Activated T-helper 17 cell treated with anti-CD3 and anti-CD28 coated beads, Interleukin-2, amount 50 U/mL, for 72 hours (primary cell): ENCODE measurements at regions not wholly inside any gene's neighbourhood (a gene's known extent, or its start where the extent isn't known, plus 50 kb on each side); places are given as distances from the start of the nearest gene placed in this dataset.

Experiments
- ATAC-seq: fragments of 150-1000 bp; cut with Tn5 transposase; replicated peaks from 2 replicates; pipeline ENCODE4 v1.10.0; 2021; ENCODE audit warnings: mild to moderate bottlenecking, moderate library complexity
- H3K27ac Mint-ChIP-seq: one replicate; pipeline ENCODE4 v1.8.0; 2022; ENCODE audit warnings: mixed read lengths
- H3K27me3 Mint-ChIP-seq: one replicate; pipeline ENCODE4 v1.8.0; 2022; ENCODE audit warnings: mixed read lengths
- H3K36me3 Mint-ChIP-seq: one replicate; pipeline ENCODE4 v1.8.0; 2022; ENCODE audit warnings: low read depth, mild to moderate bottlenecking, mixed read lengths
- H3K4me1 Mint-ChIP-seq: one replicate; pipeline ENCODE4 v1.8.0; 2022; ENCODE audit warnings: mixed read lengths
- H3K4me3 Mint-ChIP-seq: one replicate; pipeline ENCODE4 v1.8.0; 2022; ENCODE audit warnings: mild to moderate bottlenecking, mixed read lengths
- H3K9me3 Mint-ChIP-seq: one replicate; pipeline ENCODE4 v1.8.0; 2022; ENCODE audit warnings: mixed read lengths

DNA sequence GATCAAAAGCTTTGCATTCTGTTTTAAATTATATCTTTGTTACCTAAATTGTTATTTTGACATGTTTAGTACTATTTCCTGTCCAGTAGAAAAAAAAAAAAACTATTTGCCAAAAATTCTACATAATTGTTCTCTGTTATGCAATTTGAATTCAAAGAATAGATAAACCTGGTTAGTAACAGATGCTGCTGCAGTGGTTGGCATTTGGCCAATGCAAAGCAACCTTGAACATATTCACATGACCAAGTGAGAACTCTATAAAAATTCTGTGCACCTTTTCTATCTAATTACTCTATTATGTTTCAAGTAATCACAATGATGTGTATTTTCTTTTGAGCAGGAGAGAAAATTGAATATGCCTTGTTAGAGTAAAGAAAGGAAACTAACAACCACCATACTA lies 1473.4 kb downstream of the RPA4 start:
- no peak overlapping the region for H3K27ac Mint-ChIP-seq
- ATAC-seq, result no peak
- H3K36me3 Mint-ChIP-seq, result no peaks in the 10 kb centered on the region

DNA sequence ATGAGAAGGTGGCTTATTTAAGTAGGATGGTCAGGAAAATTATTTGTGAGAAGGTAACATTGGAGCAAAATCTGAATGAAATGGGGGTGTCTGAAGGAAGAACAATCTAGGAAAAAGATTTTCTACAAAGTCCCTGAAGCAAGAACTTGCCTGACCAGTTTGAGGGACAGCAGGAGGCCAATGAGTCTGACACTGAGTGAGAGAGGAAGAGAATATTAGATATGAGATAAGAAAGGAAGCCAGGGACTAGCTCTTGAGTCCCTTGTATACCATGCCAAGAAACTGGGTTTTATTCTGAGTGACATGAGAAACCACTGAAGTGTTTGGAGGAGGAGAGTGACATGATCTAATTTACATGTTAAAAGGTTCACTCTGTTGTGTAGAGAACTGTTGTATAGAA lies 1478.9 kb downstream of the RPA4 start:
- H3K36me3 Mint-ChIP-seq, result no peaks in the 10 kb centered on the region
- no peak for ATAC-seq
- H3K4me3 Mint-ChIP-seq, result no peak overlapping the region
- H3K27ac Mint-ChIP-seq, result no peak overlapping the region
- H3K4me1 Mint-ChIP-seq, result no peaks in the 10 kb centered on the region
- no peaks in the 10 kb centered on the region for H3K27me3 Mint-ChIP-seq
- H3K9me3 Mint-ChIP-seq, result no peaks in the 10 kb centered on the region

More for the DNA sequence above, 1473.4 kb downstream of the RPA4 start:
- no peaks in the 10 kb centered on the region for H3K9me3 Mint-ChIP-seq
- H3K4me1 Mint-ChIP-seq, result no peaks in the 10 kb centered on the region
- no peak overlapping the region for H3K4me3 Mint-ChIP-seq
- no peaks in the 10 kb centered on the region for H3K27me3 Mint-ChIP-seq

DNA sequence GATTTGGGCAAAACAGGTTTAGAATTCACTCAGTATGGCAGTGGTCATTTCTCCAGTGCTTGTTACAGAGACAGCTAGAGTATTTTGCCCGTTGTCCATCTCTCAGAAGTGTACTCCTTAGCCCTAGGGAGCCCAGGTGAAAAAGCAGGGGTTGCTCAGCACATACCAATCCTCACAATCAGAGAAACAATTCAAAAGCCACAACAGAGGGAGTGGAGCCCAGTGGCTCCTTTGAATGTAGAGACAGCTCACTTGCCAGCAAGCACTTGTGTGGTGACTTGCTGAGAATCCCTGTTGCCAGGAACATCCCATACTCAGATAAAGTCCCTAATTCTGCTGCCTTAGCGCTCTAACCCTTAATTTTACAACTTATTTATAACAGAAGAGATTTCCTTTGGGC lies 1488.3 kb downstream of the RPA4 start:
- no peaks in the 10 kb centered on the region for H3K36me3 Mint-ChIP-seq
- no peak for ATAC-seq
- H3K27ac Mint-ChIP-seq, result no peak overlapping the region
- no peaks in the 10 kb centered on the region for H3K27me3 Mint-ChIP-seq
- H3K9me3 Mint-ChIP-seq, result peaks cover 4% of the 10 kb centered on the region
- no peak overlapping the region for H3K4me3 Mint-ChIP-seq
- no peaks in the 10 kb centered on the region for H3K4me1 Mint-ChIP-seq

DNA sequence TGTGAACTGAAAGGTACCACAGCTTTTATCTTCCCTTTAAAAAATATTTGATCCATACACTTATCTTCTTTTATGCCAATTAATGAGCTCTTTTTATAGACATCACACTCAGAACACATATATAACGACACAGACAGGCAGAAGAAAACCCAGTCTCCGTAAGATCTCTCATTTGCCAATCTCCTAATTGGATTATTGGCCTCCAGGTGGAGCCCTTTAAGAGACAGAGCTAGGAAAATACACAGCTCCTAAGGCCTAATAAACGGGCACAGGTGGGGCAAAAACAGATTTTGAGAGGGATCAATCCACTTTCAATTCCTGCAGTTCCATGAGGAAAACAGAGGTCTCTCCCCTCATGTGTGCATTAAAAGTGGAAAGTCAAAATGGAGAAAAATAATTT lies 1495.4 kb downstream of the RPA4 start:
- H3K36me3 Mint-ChIP-seq, result no peaks in the 10 kb centered on the region
- no peak overlapping the region for H3K4me3 Mint-ChIP-seq
- H3K9me3 Mint-ChIP-seq, result no peaks in the 10 kb centered on the region
- H3K27me3 Mint-ChIP-seq, result no peaks in the 10 kb centered on the region
- H3K27ac Mint-ChIP-seq, result no peak overlapping the region
- H3K4me1 Mint-ChIP-seq, result no peaks in the 10 kb centered on the region
- ATAC-seq, result no peak

DNA sequence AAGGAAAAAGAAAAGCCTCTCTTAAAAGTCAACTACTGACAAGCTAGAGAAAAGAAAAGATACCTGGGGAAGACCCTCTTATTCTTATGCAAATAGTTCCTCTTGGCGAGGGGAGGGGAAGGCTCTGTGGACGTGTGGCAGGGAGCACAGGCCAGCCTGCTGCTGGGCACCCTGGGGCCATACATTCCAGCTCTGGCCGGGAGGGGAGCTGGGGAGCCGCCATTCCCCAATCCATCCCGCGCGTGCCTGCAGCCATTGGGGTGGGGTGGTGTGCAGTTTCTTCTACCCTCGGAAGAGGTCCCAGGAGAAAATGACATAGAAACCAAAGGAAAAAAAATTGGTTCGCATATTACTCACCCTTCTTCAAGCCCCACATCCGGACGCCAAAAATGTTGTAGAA lies 1496.4 kb downstream of the RPA4 start:
- H3K36me3 Mint-ChIP-seq, result no peaks in the 10 kb centered on the region
- no peaks in the 10 kb centered on the region for H3K4me1 Mint-ChIP-seq
- ATAC-seq, result no peak
- H3K4me3 Mint-ChIP-seq, result no peak overlapping the region
- no peaks in the 10 kb centered on the region for H3K9me3 Mint-ChIP-seq
- no peak overlapping the region for H3K27ac Mint-ChIP-seq
- H3K27me3 Mint-ChIP-seq, result no peaks in the 10 kb centered on the region

DNA sequence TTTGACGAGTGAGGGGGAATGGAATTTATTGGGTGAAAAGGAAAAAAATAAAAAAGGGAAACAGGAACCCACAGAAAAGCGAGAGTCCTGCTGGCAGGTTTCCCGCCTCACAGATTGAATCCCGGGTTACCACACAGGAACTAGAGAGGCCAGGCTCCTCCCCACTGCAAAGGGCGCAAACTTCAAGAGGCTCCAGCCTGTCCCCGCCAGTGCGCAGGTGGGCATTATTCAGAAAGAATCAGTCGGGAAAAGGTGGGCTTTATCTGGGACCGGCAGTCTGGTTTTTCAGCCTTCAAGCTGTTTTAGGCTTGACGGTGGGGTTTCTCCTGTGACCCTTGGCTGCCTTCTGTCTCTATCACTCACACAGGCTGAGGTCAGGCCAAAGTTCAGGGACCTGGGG lies 1496.8 kb downstream of the RPA4 start:
- no peaks in the 10 kb centered on the region for H3K9me3 Mint-ChIP-seq
- H3K4me1 Mint-ChIP-seq, result no peaks in the 10 kb centered on the region
- no peaks in the 10 kb centered on the region for H3K36me3 Mint-ChIP-seq
- H3K4me3 Mint-ChIP-seq, result no peak overlapping the region
- no peak overlapping the region for H3K27ac Mint-ChIP-seq
- no peak for ATAC-seq
- no peaks in the 10 kb centered on the region for H3K27me3 Mint-ChIP-seq

DNA sequence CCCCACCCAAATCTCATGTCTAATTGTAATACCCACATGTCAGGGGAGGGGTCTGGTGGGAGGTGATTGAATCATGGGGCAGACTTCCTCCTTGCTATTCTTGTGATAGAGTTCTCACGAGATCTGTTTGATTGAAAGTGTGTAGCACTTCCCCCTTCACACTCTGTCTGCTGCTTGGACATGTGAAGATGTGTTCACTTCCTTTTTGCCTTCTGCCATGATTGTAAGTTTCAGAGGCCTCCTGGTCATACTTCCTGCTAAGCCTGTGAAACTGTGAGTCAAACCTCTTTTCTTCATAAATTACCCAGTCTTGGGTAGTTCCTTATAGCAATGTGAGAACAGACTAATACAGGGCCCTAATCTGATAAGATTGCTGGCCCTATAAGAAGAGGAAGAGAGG lies 1514.8 kb downstream of the RPA4 start:
- Mint-ChIP-seq H3K9me3 (no peaks in the 10 kb centered on the region), H3K4me3 (no peak overlapping the region), H3K27me3 (no peaks in the 10 kb centered on the region), H3K36me3 (no peaks in the 10 kb centered on the region), H3K4me1 (no peaks in the 10 kb centered on the region), H3K27ac (no peak overlapping the region)
- no peak for ATAC-seq

DNA sequence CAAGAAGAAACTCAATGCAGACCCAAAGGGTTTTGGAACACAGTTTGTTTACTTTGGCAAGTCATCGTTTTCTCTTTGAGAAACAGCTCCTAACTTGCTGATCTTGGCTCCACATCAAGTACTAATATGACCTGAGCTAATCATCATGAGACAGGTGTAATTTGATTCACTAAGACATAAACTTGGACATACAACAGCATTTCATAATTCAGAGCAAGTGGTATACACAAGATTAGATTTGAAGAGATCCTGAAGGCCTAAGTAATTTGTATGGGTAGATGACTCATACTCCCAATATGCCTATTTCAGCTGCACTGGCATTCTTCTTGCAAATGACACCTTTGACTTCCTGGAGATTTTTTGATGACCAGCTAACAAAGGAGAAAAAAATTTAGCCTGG lies 1521.7 kb downstream of the RPA4 start:
- H3K4me3 Mint-ChIP-seq, result no peak overlapping the region
- ATAC-seq, result no peak
- H3K4me1 Mint-ChIP-seq, result no peaks in the 10 kb centered on the region
- no peak overlapping the region for H3K27ac Mint-ChIP-seq
- no peaks in the 10 kb centered on the region for H3K27me3 Mint-ChIP-seq
- H3K9me3 Mint-ChIP-seq, result no peaks in the 10 kb centered on the region
- H3K36me3 Mint-ChIP-seq, result no peaks in the 10 kb centered on the region

DNA sequence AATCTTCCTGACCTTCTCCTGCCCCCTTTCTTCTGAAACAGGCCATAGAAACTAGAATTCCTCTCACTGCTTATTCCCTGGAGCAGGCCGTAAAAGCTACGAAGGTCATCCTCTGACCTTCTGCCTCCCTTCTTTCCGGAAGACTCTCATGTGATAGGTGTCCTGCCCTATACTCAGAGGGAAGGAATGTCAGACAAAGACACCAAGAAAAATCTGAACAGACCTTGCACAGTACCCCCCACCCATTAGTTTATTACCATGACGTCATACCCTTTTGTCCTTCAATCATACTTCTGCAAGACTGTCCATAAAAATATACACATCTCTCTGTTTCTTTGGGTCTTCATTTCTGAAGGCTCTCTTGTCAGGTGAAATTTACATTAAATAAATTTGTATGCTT lies 1523.9 kb downstream of the RPA4 start:
- Mint-ChIP-seq H3K4me3 (no peak overlapping the region), H3K36me3 (no peaks in the 10 kb centered on the region), H3K27ac (no peak overlapping the region), H3K4me1 (no peaks in the 10 kb centered on the region), H3K9me3 (no peaks in the 10 kb centered on the region), H3K27me3 (no peaks in the 10 kb centered on the region)
- no peak for ATAC-seq

DNA sequence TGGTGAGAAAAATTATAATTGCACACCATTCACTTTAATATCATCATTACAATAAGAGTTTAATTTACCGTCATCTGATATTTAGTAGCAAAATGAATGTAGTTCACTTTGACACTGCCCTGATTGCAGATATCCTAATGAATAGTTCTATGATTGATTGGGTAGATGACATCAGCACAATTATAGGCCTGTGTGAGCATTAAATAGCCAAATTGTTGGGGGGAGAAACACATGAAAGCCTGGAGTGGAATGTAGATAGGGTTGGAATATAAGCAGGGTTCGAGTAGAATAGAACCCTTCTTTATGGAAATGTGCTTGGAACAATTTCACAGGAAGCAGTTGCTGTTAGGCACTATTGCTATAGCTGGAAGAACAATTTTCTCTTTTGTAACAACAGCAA lies 1526.2 kb downstream of the RPA4 start:
- H3K4me1 Mint-ChIP-seq, result no peaks in the 10 kb centered on the region
- H3K9me3 Mint-ChIP-seq, result no peaks in the 10 kb centered on the region
- no peaks in the 10 kb centered on the region for H3K36me3 Mint-ChIP-seq
- no peak overlapping the region for H3K4me3 Mint-ChIP-seq
- no peak for ATAC-seq
- H3K27me3 Mint-ChIP-seq, result no peaks in the 10 kb centered on the region
- no peak overlapping the region for H3K27ac Mint-ChIP-seq

DNA sequence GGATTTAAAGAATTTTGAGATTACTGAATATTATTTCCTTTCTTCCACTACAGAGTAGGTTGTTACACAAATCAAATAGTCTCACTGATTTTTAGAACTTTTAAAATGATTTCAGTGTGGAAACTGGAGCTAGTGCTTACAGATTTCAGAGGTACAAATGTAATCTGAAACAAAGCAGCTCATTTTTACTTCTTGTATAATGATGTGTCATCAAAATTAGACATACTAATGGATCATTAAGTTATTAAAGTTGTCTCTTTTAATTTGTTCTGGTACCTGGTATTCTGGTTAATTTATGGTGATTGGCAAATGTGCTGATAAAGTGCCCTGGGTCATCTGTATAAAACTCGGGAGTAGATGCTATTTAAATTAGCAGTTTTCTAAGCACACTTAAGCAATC lies 1528.3 kb downstream of the RPA4 start:
- ATAC-seq, result no peak
- Mint-ChIP-seq H3K4me1 (no peaks in the 10 kb centered on the region), H3K9me3 (no peaks in the 10 kb centered on the region), H3K27ac (no peak overlapping the region), H3K36me3 (no peaks in the 10 kb centered on the region), H3K27me3 (no peaks in the 10 kb centered on the region), H3K4me3 (no peak overlapping the region)

DNA sequence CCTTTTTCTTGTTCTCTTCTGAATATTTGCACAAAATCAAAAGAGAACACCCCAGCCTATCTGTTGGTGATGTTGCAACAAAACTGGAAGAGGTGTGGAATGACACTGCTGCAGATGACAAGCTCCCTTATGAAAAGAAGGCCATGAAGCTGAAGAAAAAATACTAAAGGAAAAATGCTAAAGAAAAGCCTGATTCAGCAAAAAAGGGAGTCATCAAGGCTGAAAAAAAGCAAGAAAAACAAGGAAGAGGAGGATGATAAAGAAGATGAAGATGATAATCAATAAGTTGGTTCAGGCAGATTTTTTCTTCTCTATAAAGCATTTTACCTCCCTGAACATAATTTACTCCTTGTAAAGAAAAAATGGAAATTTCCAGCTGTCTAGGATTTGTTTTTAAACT lies 1538.8 kb downstream of the RPA4 start:
- no peaks in the 10 kb centered on the region for H3K27me3 Mint-ChIP-seq
- H3K27ac Mint-ChIP-seq, result no peak overlapping the region
- H3K36me3 Mint-ChIP-seq, result no peaks in the 10 kb centered on the region
- no peaks in the 10 kb centered on the region for H3K9me3 Mint-ChIP-seq
- H3K4me3 Mint-ChIP-seq, result no peak overlapping the region
- ATAC-seq, result no peak
- no peaks in the 10 kb centered on the region for H3K4me1 Mint-ChIP-seq

DNA sequence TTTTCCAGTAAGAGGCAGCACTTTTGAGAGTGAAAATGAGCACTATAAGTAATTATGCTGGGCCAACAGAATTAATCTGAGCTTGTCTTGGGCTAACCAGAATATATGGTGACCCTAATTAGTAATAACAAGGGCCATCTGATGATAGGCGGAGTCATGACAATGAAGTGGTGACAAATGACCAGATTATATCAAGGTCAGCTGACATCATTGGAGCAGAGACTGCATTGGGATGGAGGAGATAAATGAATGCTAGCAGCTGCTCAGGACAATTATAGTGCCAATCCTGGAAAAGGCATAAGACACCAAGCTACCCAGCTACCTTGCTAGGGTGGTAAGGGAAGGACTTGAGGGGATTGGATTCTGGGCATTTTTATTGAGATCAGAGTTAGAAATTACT lies 1548.7 kb downstream of the RPA4 start:
- no peak overlapping the region for H3K27ac Mint-ChIP-seq
- no peaks in the 10 kb centered on the region for H3K9me3 Mint-ChIP-seq
- ATAC-seq, result no peak
- H3K4me3 Mint-ChIP-seq, result no peak overlapping the region
- H3K4me1 Mint-ChIP-seq, result no peaks in the 10 kb centered on the region
- H3K36me3 Mint-ChIP-seq, result no peaks in the 10 kb centered on the region
- H3K27me3 Mint-ChIP-seq, result no peaks in the 10 kb centered on the region

DNA sequence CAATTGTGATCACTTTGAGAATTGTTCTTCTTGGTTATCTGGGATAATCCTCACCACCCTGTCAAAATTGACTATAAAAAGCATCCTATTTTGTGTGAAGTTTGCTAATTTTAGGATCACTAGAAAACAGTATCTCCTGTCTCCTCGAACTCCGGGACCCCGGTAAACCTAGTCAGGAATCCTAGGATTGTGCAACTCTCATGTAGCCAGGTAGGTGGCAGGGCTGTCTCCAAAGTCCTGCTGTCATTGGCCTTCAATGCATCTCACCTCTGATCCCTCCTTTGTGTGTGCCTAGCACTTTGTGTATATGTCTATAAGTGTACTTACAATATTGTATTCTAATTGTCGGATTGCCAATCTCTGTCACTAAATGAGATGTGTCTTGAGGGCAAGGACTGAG lies 1564.8 kb downstream of the RPA4 start:
- no peak for ATAC-seq
- H3K4me1 Mint-ChIP-seq, result no peaks in the 10 kb centered on the region
- no peaks in the 10 kb centered on the region for H3K27me3 Mint-ChIP-seq
- no peaks in the 10 kb centered on the region for H3K36me3 Mint-ChIP-seq
- H3K9me3 Mint-ChIP-seq, result no peaks in the 10 kb centered on the region
- no peak overlapping the region for H3K27ac Mint-ChIP-seq
- H3K4me3 Mint-ChIP-seq, result no peak overlapping the region

DNA sequence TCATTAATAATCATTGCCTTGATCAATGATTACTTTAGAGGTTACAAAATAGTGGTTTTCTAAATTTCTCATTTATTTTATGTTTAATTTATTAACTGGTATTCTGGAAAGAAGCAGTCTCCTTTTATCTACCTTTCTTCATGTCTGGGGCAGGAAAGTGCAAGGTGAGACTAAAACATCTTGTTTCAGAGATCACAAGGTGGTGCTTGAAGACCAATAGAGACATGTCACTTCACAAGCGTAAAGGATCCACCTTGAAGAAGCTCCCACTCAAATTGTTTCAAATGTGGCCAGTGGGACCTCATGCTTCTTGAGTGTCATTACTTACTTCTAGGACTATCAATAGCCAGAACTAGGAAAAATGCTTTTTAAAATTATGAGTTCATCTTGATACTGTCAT lies 1568.7 kb downstream of the RPA4 start:
- no peaks in the 10 kb centered on the region for H3K4me1 Mint-ChIP-seq
- H3K9me3 Mint-ChIP-seq, result no peaks in the 10 kb centered on the region
- H3K4me3 Mint-ChIP-seq, result no peak overlapping the region
- no peak overlapping the region for H3K27ac Mint-ChIP-seq
- H3K27me3 Mint-ChIP-seq, result no peaks in the 10 kb centered on the region
- H3K36me3 Mint-ChIP-seq, result no peaks in the 10 kb centered on the region
- no peak for ATAC-seq

DNA sequence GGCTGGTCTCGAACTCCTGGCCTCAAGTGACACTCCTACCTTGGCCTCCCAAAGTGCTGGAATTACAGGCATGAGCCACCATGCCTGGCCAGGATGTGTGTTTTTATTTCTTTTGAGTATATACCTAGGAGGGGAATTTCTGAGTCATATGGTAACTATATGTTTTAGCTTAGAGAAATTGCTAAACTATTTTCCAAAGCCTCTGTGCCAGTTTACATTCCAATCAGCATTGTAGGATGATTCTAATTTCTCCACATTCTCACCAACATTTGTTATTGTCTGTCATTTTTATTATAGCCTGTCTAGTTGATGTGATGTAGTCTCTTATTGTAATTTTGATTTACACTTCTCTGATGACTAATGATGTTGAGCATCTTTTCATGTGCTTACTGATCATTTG lies 1576.0 kb downstream of the RPA4 start:
- no peaks in the 10 kb centered on the region for H3K9me3 Mint-ChIP-seq
- H3K27ac Mint-ChIP-seq, result no peak overlapping the region
- H3K4me3 Mint-ChIP-seq, result no peak overlapping the region
- no peak for ATAC-seq
- no peaks in the 10 kb centered on the region for H3K27me3 Mint-ChIP-seq
- no peaks in the 10 kb centered on the region for H3K4me1 Mint-ChIP-seq
- H3K36me3 Mint-ChIP-seq, result no peaks in the 10 kb centered on the region
